ENCODE measurements at regions not wholly inside any gene's neighbourhood (a gene's known extent, or its start where the extent isn't known, plus 50 kb on each side); places are given as distances from the start of the nearest gene placed in this dataset.
A peak's percentile ranks its signal among the peaks of the same experiment; 100 is the strongest.
"Not testable (repeated sequence)": the region's sequence is repeated elsewhere in the genome, so short reads cannot be mapped to it uniquely, and the experiment has no call there.

GRCh38 chr5:28400076-28400475 is 1361.7 kb upstream of the CDH9 start:
- DNase-seq (ENCODE audit: low read depth): no peak

- DNase-seq (ENCODE audit: low read depth): no peak
Measured at GRCh38 chr5:28399211-28399610, 1360.8 kb upstream of the CDH9 start.

GRCh38 chr5:28398185-28398584 is 1359.8 kb upstream of the CDH9 start:
- DNase-seq (ENCODE audit: low read depth): no peak

- DNase-seq (ENCODE audit: low read depth): no peak
Measured at GRCh38 chr5:28397502-28397941, 1359.1 kb upstream of the CDH9 start.

GRCh38 chr5:28391277-28391676 is 1352.9 kb upstream of the CDH9 start:
- DNase-seq (ENCODE audit: low read depth): no peak

- DNase-seq (ENCODE audit: low read depth): no peak
Measured at GRCh38 chr5:28390341-28390740, 1352.0 kb upstream of the CDH9 start.

GRCh38 chr5:28389727-28390126 is 1351.3 kb upstream of the CDH9 start:
- DNase-seq (ENCODE audit: low read depth): not testable (repeated sequence)

GRCh38 chr5:28388428-28388827 is 1350.0 kb upstream of the CDH9 start:
- no peak for DNase-seq (ENCODE audit: low read depth)

GRCh38 chr5:28386712-28387111 is 1348.3 kb upstream of the CDH9 start:
- no peak for DNase-seq (ENCODE audit: low read depth)

GRCh38 chr5:28380167-28380566 is 1341.8 kb upstream of the CDH9 start:
- no peak for DNase-seq (ENCODE audit: low read depth)

- DNase-seq (ENCODE audit: low read depth): no peak
Measured at GRCh38 chr5:28374492-28374967, 1336.1 kb upstream of the CDH9 start.

GRCh38 chr5:28370896-28371295 is 1332.5 kb upstream of the CDH9 start:
- DNase-seq (ENCODE audit: low read depth): no peak

GRCh38 chr5:28369418-28369817 is 1331.0 kb upstream of the CDH9 start:
- DNase-seq (ENCODE audit: low read depth): no peak

- no peak for DNase-seq (ENCODE audit: low read depth)
Measured at GRCh38 chr5:28355831-28356230, 1317.4 kb upstream of the CDH9 start.

GRCh38 chr5:28346696-28347095 is 1308.3 kb upstream of the CDH9 start:
- DNase-seq (ENCODE audit: low read depth): no peak

- DNase-seq (ENCODE audit: low read depth): no peak
Measured at GRCh38 chr5:28344836-28345433, 1306.5 kb upstream of the CDH9 start.

GRCh38 chr5:28329176-28329575 is 1290.8 kb upstream of the CDH9 start:
- DNase-seq (ENCODE audit: low read depth): no peak

- DNase-seq (ENCODE audit: low read depth): no peak
Measured at GRCh38 chr5:28328681-28329080, 1290.3 kb upstream of the CDH9 start.

GRCh38 chr5:28324174-28324573 is 1285.8 kb upstream of the CDH9 start:
- no peak for DNase-seq (ENCODE audit: low read depth)

- no peak for DNase-seq (ENCODE audit: low read depth)
Measured at GRCh38 chr5:28313953-28314352, 1275.6 kb upstream of the CDH9 start.

- DNase-seq (ENCODE audit: low read depth): no peak
Measured at GRCh38 chr5:28313321-28313951, 1275.0 kb upstream of the CDH9 start.

GRCh38 chr5:28310696-28311095 is 1272.3 kb upstream of the CDH9 start:
- DNase-seq (ENCODE audit: low read depth): no peak

GRCh38 chr5:28305891-28306290 is 1267.5 kb upstream of the CDH9 start:
- DNase-seq (ENCODE audit: low read depth): no peak

GRCh38 chr5:28301712-28302111 is 1263.3 kb upstream of the CDH9 start:
- peak; percentile 3 for DNase-seq (ENCODE audit: low read depth)

All from EH (cell line).